B cell (primary cell): ENCODE measurements at regions not wholly inside any gene's neighbourhood (a gene's known extent, or its start where the extent isn't known, plus 50 kb on each side); places are given as distances from the start of the nearest gene placed in this dataset.

Experiments
- ATAC-seq: fragments of 200-7000 bp; cut with Tn5 transposase; one replicate; pipeline ENCODE4 v1.10.0; 2021; ENCODE audit warnings: low read depth, mild to moderate bottlenecking, moderate number of reproducible peaks, moderate library complexity
- CTCF ChIA-PET: fragments of 350-600 bp; sonication (Branson Sonifier 250); formaldehyde crosslinking; loops from one replicate; lab custom pipeline; 2021; ENCODE audit warnings: antibody characterized with exemption, inconsistent platforms; lab: Charles Lee
- POLR2A ChIA-PET: fragments of 350-600 bp; sonication (Branson Sonifier 250); formaldehyde crosslinking; loops from one replicate; lab custom pipeline; 2021; ENCODE audit warnings: antibody characterized with exemption; lab: Charles Lee
- DNase-seq: peaks from one replicate; pipeline ENCODE4 v3.0.0; 2013
- H2AFZ ChIP-seq: 2 replicates; pipeline ENCODE4 v1.6.1; 2012; ENCODE audit warnings: mild to moderate bottlenecking, low read depth, low read length; ENCODE audit not compliant: insufficient read depth, poor library complexity, severe bottlenecking
- H3K27ac ChIP-seq, 2 donors: 1 replicate in 1 of 2; 2 replicates in 1 of 2; pipeline ENCODE4 v1.5.1; 2012 to 2013; ENCODE audit warnings: low read length in 2 of 2, mild to moderate bottlenecking in 2 of 2, moderate library complexity in 1 of 2
- H3K27me3 ChIP-seq, 4 experiments: fragments of 200-600 bp in 1 of 4; sonication (generic) in 1 of 4; replicated peaks in 1 of 4; 1 replicate in 2 of 4; 2 replicates in 2 of 4; pipeline versions ENCODE4 v1.6.1 to v1.7.0; 2013 to 2016; ENCODE audit warnings: low read length in 3 of 4, mild to moderate bottlenecking in 2 of 4, mixed read lengths in 1 of 4, moderate library complexity in 1 of 4; ENCODE audit not compliant: insufficient read depth in 4 of 4, control insufficient read depth in 3 of 4; ENCODE audit errors: control extremely low read depth in 1 of 4
- H3K36me3 ChIP-seq, 2 experiments: replicated peaks in 1 of 2; 1 replicate in 1 of 2; 2 replicates in 1 of 2; pipeline versions ENCODE4 v1.6.1 to v1.7.1; 2013; ENCODE audit warnings: low read length in 1 of 2; ENCODE audit not compliant: insufficient read depth in 2 of 2, control insufficient read depth in 1 of 2; ENCODE audit errors: control extremely low read depth in 1 of 2, extremely low read depth in 1 of 2
- H3K4me1 ChIP-seq, 2 donors: fragments of 200-600 bp in 1 of 2; sonication (generic) in 1 of 2; 1 replicate in 1 of 2; 2 replicates in 1 of 2; pipeline versions ENCODE4 v1.5.1 to v1.6.1; 2013 to 2017; ENCODE audit warnings: low read length in 2 of 2; ENCODE audit not compliant: control insufficient read depth in 2 of 2, insufficient read depth in 2 of 2
- H3K4me2 ChIP-seq: replicated peaks from 2 replicates; pipeline ENCODE3; 2012; ENCODE audit warnings: mild to moderate bottlenecking, low read depth, low read length; ENCODE audit not compliant: poor library complexity, severe bottlenecking
- H3K4me3 ChIP-seq, 5 experiments: fragments of 200-600 bp in 1 of 5; sonication (generic) in 1 of 5; 1 replicate in 3 of 5; 2 replicates in 2 of 5; pipeline versions ENCODE4 v1.5.1 to v1.7.0; 2011 to 2016; ENCODE audit warnings: low read length in 4 of 5, mild to moderate bottlenecking in 4 of 5, low read depth in 2 of 5, control low read depth in 1 of 5, moderate library complexity in 1 of 5; ENCODE audit not compliant: insufficient read depth in 1 of 5; ENCODE audit errors: control extremely low read depth in 1 of 5, extremely low read depth in 1 of 5
- H3K79me2 ChIP-seq: fragments of 200-600 bp; sonication (generic); one replicate; pipeline ENCODE4 v1.6.0; 2016; ENCODE audit warnings: low read length; ENCODE audit not compliant: control insufficient read depth, insufficient read depth
- H3K9ac ChIP-seq: fragments of 200-600 bp; sonication (generic); 2 replicates; pipeline ENCODE4 v1.6.1; 2017; ENCODE audit warnings: mild to moderate bottlenecking, low read length, moderate library complexity
- H3K9me3 ChIP-seq, 3 donors: one replicate each; pipeline versions ENCODE4 v1.6.1 to v1.7.1; 2013; ENCODE audit warnings: low read length in 2 of 3; ENCODE audit not compliant: control insufficient read depth in 2 of 3, insufficient read depth in 1 of 3; ENCODE audit errors: control extremely low read depth in 1 of 3
- H4K20me1 ChIP-seq: 2 replicates; pipeline ENCODE4 v1.6.0; 2012; ENCODE audit warnings: mild to moderate bottlenecking, low read length; ENCODE audit not compliant: insufficient read depth, control insufficient read depth, poor library complexity, severe bottlenecking
- H3K27ac Mint-ChIP-seq: one replicate; pipeline ENCODE4 v1.8.0; 2021; ENCODE audit warnings: mixed read lengths
- H3K27me3 Mint-ChIP-seq: one replicate; pipeline ENCODE4 v1.8.0; 2021; ENCODE audit warnings: mixed read lengths
- H3K4me1 Mint-ChIP-seq: one replicate; pipeline ENCODE4 v1.8.0; 2021; ENCODE audit warnings: mixed read lengths
- H3K4me3 Mint-ChIP-seq: one replicate; pipeline ENCODE4 v1.8.0; 2021; ENCODE audit warnings: mixed read lengths
- H3K9me3 Mint-ChIP-seq: one replicate; pipeline ENCODE4 v1.8.0; 2022; ENCODE audit warnings: mixed read lengths; ENCODE audit not compliant: insufficient read depth
- EZH2 ChIP-seq: IDR thresholded peaks from 2 replicates; pipeline ENCODE4 v1.6.1; 2012; ENCODE audit warnings: borderline replicate concordance, low read depth, mild to moderate bottlenecking, moderate library complexity, low read length; ENCODE audit not compliant: insufficient read depth, poor library complexity, severe bottlenecking
- WGBS: methylation state at CpG from one replicate; pipeline ENCODE4 v1.1.5; 2013; ENCODE audit warnings: missing lambda C conversion rate; ENCODE audit not compliant: insufficient coverage; 5-methylcytosine and 5-hydroxymethylcytosine counted together
- intact Hi-C: fragments of 100-400 bp; cut with micrococcal nuclease; formaldehyde crosslinking; loops from one replicate; pipeline ENCODE4 v1.10.0; 2022
- TF ChIP-seq, protein P1 (sequence below): fragments of 200-600 bp; IDR thresholded peaks from one replicate; pipeline ENCODE4 v1.8.0; 2022; ENCODE audit warnings: antibody characterized with exemption, mild to moderate bottlenecking

DNA sequence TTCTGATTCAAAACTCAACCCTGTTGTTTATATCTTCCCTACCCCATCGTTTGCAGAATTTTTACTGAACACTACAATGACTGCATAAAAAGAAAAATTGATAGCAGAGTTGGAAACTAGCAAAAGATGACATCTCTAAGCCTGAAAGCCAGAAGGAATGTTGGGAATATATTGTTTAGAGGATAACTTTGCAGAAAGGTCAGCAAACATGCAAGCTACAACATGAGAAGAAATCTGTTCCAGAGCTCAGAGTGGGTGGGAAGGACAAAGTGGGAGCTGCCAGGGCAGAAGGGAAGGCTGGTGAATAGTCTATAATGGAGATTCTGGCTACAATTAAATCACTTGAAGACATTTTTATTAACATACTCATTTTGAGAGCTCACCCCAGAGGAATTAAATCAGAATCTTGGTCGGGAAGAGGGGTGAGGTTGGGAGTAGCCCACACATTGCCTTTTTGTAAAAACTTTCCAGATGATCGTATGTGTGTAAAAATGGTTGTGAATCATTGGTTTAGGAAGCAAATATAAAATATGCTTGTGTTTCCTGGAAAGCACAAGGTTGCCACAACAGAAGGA, 574.8 kb downstream of the FLRT2 start:
- Histone ChIP-seq H3K36me3 (no peaks in the 10 kb centered on the region), H2AFZ (no peak overlapping the region), H3K27ac (no peak overlapping the region), H3K4me1 (no peaks in the 10 kb centered on the region), H3K27me3 (no peaks in the 10 kb centered on the region), H4K20me1 (no peaks in the 10 kb centered on the region), H3K4me3 (no peak overlapping the region), H3K4me2 (no peak overlapping the region), H3K79me2 (no peaks in the 10 kb centered on the region), H3K9me3 (peaks cover 0 to 6% (median 0%) of the 10 kb centered on the region in 3 donors), H3K9ac (no peak overlapping the region)
- intact Hi-C loops, result no loop called here
- Mint-ChIP-seq H3K4me1 (no peaks in the 10 kb centered on the region), H3K27me3 (no peaks in the 10 kb centered on the region), H3K9me3 (peaks cover 4% of the 10 kb centered on the region), H3K4me3 (no peak overlapping the region), H3K27ac (no peak overlapping the region)
- TF ChIP-seq EZH2, result no peak
- TF ChIP-seq, protein P1, sequence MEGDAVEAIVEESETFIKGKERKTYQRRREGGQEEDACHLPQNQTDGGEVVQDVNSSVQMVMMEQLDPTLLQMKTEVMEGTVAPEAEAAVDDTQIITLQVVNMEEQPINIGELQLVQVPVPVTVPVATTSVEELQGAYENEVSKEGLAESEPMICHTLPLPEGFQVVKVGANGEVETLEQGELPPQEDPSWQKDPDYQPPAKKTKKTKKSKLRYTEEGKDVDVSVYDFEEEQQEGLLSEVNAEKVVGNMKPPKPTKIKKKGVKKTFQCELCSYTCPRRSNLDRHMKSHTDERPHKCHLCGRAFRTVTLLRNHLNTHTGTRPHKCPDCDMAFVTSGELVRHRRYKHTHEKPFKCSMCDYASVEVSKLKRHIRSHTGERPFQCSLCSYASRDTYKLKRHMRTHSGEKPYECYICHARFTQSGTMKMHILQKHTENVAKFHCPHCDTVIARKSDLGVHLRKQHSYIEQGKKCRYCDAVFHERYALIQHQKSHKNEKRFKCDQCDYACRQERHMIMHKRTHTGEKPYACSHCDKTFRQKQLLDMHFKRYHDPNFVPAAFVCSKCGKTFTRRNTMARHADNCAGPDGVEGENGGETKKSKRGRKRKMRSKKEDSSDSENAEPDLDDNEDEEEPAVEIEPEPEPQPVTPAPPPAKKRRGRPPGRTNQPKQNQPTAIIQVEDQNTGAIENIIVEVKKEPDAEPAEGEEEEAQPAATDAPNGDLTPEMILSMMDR, result no peak
- CTCF ChIA-PET, result no interaction called here
- DNase-seq, result no peak
- no CpG with 5 or more reads among the region's 3 CpGs for WGBS
- no peak for ATAC-seq
- POLR2A ChIA-PET, result no interaction called here

DNA sequence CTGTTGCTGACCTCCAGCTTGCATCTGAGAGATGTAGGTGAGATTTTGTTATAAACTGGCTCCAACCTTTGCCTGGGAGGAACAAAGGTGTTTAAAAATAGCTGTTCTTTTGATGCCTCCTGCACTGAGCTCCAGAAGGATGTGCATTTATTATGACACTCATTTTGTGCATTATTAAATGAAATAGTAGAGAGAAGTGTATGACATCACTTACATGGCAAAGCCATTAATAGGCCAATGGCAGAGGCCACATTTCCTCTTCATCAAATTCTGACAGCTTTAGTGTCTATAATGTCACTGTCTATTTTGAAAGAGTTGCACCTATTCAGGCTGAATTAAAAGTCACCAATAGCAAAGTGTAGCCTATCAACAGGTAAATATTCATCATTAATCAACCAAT, 564.6 kb downstream of the FLRT2 start:
- no peak for TF ChIP-seq EZH2
- TF ChIP-seq, protein P1, result no peak
- Mint-ChIP-seq H3K27ac (no peak overlapping the region), H3K27me3 (no peaks in the 10 kb centered on the region), H3K4me3 (no peak overlapping the region), H3K9me3 (peaks cover 4% of the 10 kb centered on the region), H3K4me1 (no peaks in the 10 kb centered on the region)
- ATAC-seq (no peak), DNase-seq (no peak)
- no peak overlapping the region for H3K27ac ChIP-seq
- no peaks in the 10 kb centered on the region for H3K27me3 ChIP-seq
- no peak overlapping the region for H3K4me2 ChIP-seq
- intact Hi-C loops, result no loop called here
- H3K9me3 ChIP-seq, result no peaks in the 10 kb centered on the region
- ChIA-PET POLR2A (no interaction called here), CTCF (no interaction called here)
- no peak overlapping the region for H2AFZ ChIP-seq
- no peaks in the 10 kb centered on the region for H3K4me1 ChIP-seq
- H3K79me2 ChIP-seq, result no peaks in the 10 kb centered on the region
- no peak overlapping the region for H3K4me3 ChIP-seq
- no peaks in the 10 kb centered on the region for H3K36me3 ChIP-seq
- no peak overlapping the region for H3K9ac ChIP-seq
- H4K20me1 ChIP-seq, result no peaks in the 10 kb centered on the region
